Brain pericyte (primary cell): ENCODE measurements at regions not wholly inside any gene's neighbourhood (a gene's known extent, or its start where the extent isn't known, plus 50 kb on each side); places are given as distances from the start of the nearest gene placed in this dataset.

ENCODE experiments used
- DNase-seq: peaks from one replicate; pipeline ENCODE4 v3.0.0-alpha.2; 2012; ENCODE audit warnings: low read depth, low spot score

GRCh38 chr4:110886856-110887255 lies 264.0 kb upstream of the PITX2 start:
- no peak for DNase-seq

GRCh38 chr4:110897784-110898183 lies 274.9 kb upstream of the PITX2 start:
- DNase-seq: no peak

GRCh38 chr4:110898290-110898689 lies 275.4 kb upstream of the PITX2 start:
- no peak for DNase-seq

- DNase-seq: no peak
Measured at GRCh38 chr4:110900213-110900769, 277.4 kb upstream of the PITX2 start.

GRCh38 chr4:110902500-110902899 lies 279.6 kb upstream of the PITX2 start:
- DNase-seq: no peak

- DNase-seq: no peak
Measured at GRCh38 chr4:110904435-110905065, 281.7 kb upstream of the PITX2 start.

- no peak for DNase-seq
Measured at GRCh38 chr4:110905367-110905766, 282.5 kb upstream of the PITX2 start.

GRCh38 chr4:110907801-110908313 lies 285.0 kb upstream of the PITX2 start:
- no peak for DNase-seq

- no peak for DNase-seq
Measured at GRCh38 chr4:110914791-110915190, 291.9 kb upstream of the PITX2 start.

- no peak for DNase-seq
Measured at GRCh38 chr4:110915301-110915700, 292.4 kb upstream of the PITX2 start.

GRCh38 chr4:110916505-110916904 lies 293.6 kb upstream of the PITX2 start:
- no peak for DNase-seq

- no peak for DNase-seq
Measured at GRCh38 chr4:110917835-110918234, 295.0 kb upstream of the PITX2 start.

- no peak for DNase-seq
Measured at GRCh38 chr4:110920990-110921389, 298.1 kb upstream of the PITX2 start.

GRCh38 chr4:110924761-110925160 lies 301.9 kb upstream of the PITX2 start:
- no peak for DNase-seq

- DNase-seq: no peak
Measured at GRCh38 chr4:110926841-110927400, 304.0 kb upstream of the PITX2 start.

- DNase-seq: no peak
Measured at GRCh38 chr4:110933341-110933740, 310.5 kb upstream of the PITX2 start.

- DNase-seq: no peak
Measured at GRCh38 chr4:110944501-110944900, 321.6 kb upstream of the PITX2 start.

GRCh38 chr4:110945600-110945999 lies 322.7 kb upstream of the PITX2 start:
- no peak for DNase-seq

GRCh38 chr4:110949542-110949941 lies 326.7 kb upstream of the PITX2 start:
- no peak for DNase-seq

GRCh38 chr4:110950731-110951130 lies 327.9 kb upstream of the PITX2 start:
- no peak for DNase-seq

GRCh38 chr4:110953191-110953590 lies 330.3 kb upstream of the PITX2 start:
- DNase-seq: no peak

- no peak for DNase-seq
Measured at GRCh38 chr4:110953898-110954297, 331.0 kb upstream of the PITX2 start.

- DNase-seq: no peak
Measured at GRCh38 chr4:110955748-110956147, 332.9 kb upstream of the PITX2 start.
